GM12878 (cell line): ENCODE measurements at regions not wholly inside any gene's neighbourhood (a gene's known extent, or its start where the extent isn't known, plus 50 kb on each side); places are given as distances from the start of the nearest gene placed in this dataset.

ENCODE experiments used
- ATAC-seq: fragments of 200-7000 bp; cut with Tn5 transposase; 3 replicates; pipeline ENCODE4 v1.9.1; 2020; ENCODE audit warnings: mild to moderate bottlenecking, moderate library complexity
- BruUV-seq: library from RNA; stranded (reverse); fragments of 400-500 nt; replicated peaks from 2 replicates; lab custom pipeline; 2021; lab: Mats Ljungman, UMichigan
- CTCF ChIA-PET: fragments of 300-600 bp; sonication (Branson Sonifier 250); formaldehyde crosslinking; extraction: SDS; loops from one replicate; lab custom pipeline; 2021; ENCODE audit warnings: inconsistent platforms; lab: Yijun Ruan, JAX
- POLR2A ChIA-PET: fragments of 350-600 bp; formaldehyde crosslinking; extraction: SDS; loops from one replicate; lab custom pipeline; 2021; ENCODE audit warnings: inconsistent platforms; lab: Charles Lee
- RAD21 ChIA-PET: fragments of 300-600 bp; sonication (Branson Sonifier 250); formaldehyde crosslinking; loops from one replicate; lab custom pipeline; 2023; ENCODE audit warnings: antibody characterized with exemption; ENCODE audit not compliant: unreplicated experiment; lab: Charles Lee
- SMC1A ChIA-PET: fragments of 300-600 bp; sonication (Branson Sonifier 250); formaldehyde crosslinking; loops from one replicate; lab custom pipeline; 2023; ENCODE audit not compliant: unreplicated experiment, uncharacterized antibody; lab: Charles Lee
- DNase-seq: peaks from one replicate; pipeline ENCODE4 v3.0.0-alpha.2; 2011; ENCODE audit warnings: low read depth, low spot score
- FAIRE-seq: peaks from 3 replicates; lab custom pipeline; 2011; peaks lifted over from hg19 to GRCh38; lab: Jason Lieb, UNC
- H2AFZ ChIP-seq: 2 replicates; pipeline ENCODE4 v1.6.0; 2011; ENCODE audit warnings: low read depth, low read length, control low read depth; ENCODE audit not compliant: control insufficient read depth
- H3K27ac ChIP-seq: 2 replicates; pipeline ENCODE4 v1.5.1; 2011; ENCODE audit warnings: control low read depth; ENCODE audit not compliant: control insufficient read depth, insufficient read depth
- H3K27me3 ChIP-seq, 2 experiments: replicated peaks in 1 of 2; 2 replicates each; pipeline versions ENCODE4 v1.6.0 to v1.6.1; 2011; ENCODE audit warnings: low read length in 1 of 2; ENCODE audit not compliant: control insufficient read depth in 2 of 2, insufficient read depth in 2 of 2
- H3K36me3 ChIP-seq, 2 experiments: 2 replicates each; pipeline ENCODE4 v1.5.1; 2011; ENCODE audit warnings: low read length in 1 of 2; ENCODE audit not compliant: control insufficient read depth in 2 of 2, insufficient read depth in 2 of 2
- H3K4me1 ChIP-seq: 2 replicates; pipeline ENCODE4 v1.6.1; 2011; ENCODE audit warnings: mild to moderate bottlenecking, low read length, moderate library complexity, mixed read lengths; ENCODE audit not compliant: control insufficient read depth, insufficient read depth
- H3K4me2 ChIP-seq: 2 replicates; pipeline ENCODE4 v1.6.0; 2011; ENCODE audit warnings: control low read depth; ENCODE audit not compliant: control insufficient read depth, insufficient read depth
- H3K4me3 ChIP-seq: fragments of 200-600 bp; sonication (generic); 2 replicates; pipeline ENCODE4 v1.5.1; 2016
- H3K79me2 ChIP-seq: 2 replicates; pipeline ENCODE4 v1.6.0; 2011; ENCODE audit warnings: low read length; ENCODE audit not compliant: control insufficient read depth, insufficient read depth
- H3K9ac ChIP-seq: 2 replicates; pipeline ENCODE4 v1.8.0; 2011; ENCODE audit warnings: low read length, control low read depth, mixed read lengths; ENCODE audit not compliant: control insufficient read depth, insufficient read depth
- H3K9me3 ChIP-seq: replicated peaks from 3 replicates; pipeline ENCODE4 v1.5.1; 2011; ENCODE audit warnings: mild to moderate bottlenecking, low read length; ENCODE audit not compliant: control insufficient read depth, insufficient read depth
- H4K20me1 ChIP-seq: 2 replicates; pipeline ENCODE4 v1.6.0; 2011; ENCODE audit not compliant: control insufficient read depth, insufficient read depth
- CBFB ChIP-seq: IDR thresholded peaks from 2 replicates; pipeline ENCODE4 v1.6.1; 2016; ENCODE audit warnings: antibody characterized with exemption, low read depth
- CBX3 ChIP-seq: fragments of 200-600 bp; sonication (generic); IDR thresholded peaks from 2 replicates; pipeline ENCODE4 v1.6.1; 2016; ENCODE audit warnings: low read depth, borderline replicate concordance
- KLF5 ChIP-seq: fragments of 450-650 bp; IDR thresholded peaks from 2 replicates; pipeline ENCODE4 v1.6.1; 2014; ENCODE audit warnings: mild to moderate bottlenecking; ENCODE audit not compliant: partially characterized antibody
- MEF2B ChIP-seq: fragments of 450-650 bp; IDR thresholded peaks from 2 replicates; pipeline ENCODE4 v1.6.1; 2018; ENCODE audit warnings: mild to moderate bottlenecking, moderate library complexity; ENCODE audit not compliant: partially characterized antibody, poor library complexity, severe bottlenecking
- MTA2 ChIP-seq: fragments of 450-650 bp; IDR thresholded peaks from 2 replicates; pipeline ENCODE4 v1.6.1; 2016; ENCODE audit warnings: low read depth, mild to moderate bottlenecking, moderate library complexity
- NBN ChIP-seq: fragments of 450-650 bp; IDR thresholded peaks from 2 replicates; pipeline ENCODE4 v1.6.1; 2016
- NR2C1 ChIP-seq: fragments of 450-650 bp; IDR thresholded peaks from 2 replicates; pipeline ENCODE4 v1.6.1; 2017; ENCODE audit warnings: antibody characterized with exemption, mild to moderate bottlenecking, moderate library complexity
- PAX5 ChIP-seq: IDR thresholded peaks from 2 replicates; pipeline ENCODE4 v1.6.1; 2011; ENCODE audit warnings: low read depth, low read length, borderline replicate concordance
- RCOR1 ChIP-seq: conservative IDR thresholded peaks from 2 replicates; pipeline ENCODE4 v1.6.1; 2012; ENCODE audit warnings: low read depth, low read length, improper control_type of control experiment
- STAT1 ChIP-seq: fragments of 450-650 bp; conservative IDR thresholded peaks from 2 replicates; pipeline ENCODE4 v1.6.1; 2014; ENCODE audit warnings: antibody characterized with exemption, mild to moderate bottlenecking
- WGBS: methylation state at CpG from one replicate; pipeline ENCODE4 v1.1.6; 2016; ENCODE audit warnings: low lambda C conversion rate; ENCODE audit not compliant: insufficient replicate concordance, insufficient coverage; ENCODE audit errors: missing lambda C conversion rate; 5-methylcytosine and 5-hydroxymethylcytosine counted together
- in situ Hi-C: fragments of 300-500 bp; cut with MboI; formaldehyde crosslinking; loops from 9 replicates; pipeline ENCODE4 v1.14.3; 2018; ENCODE audit warnings: mixed read lengths
- intact Hi-C: fragments of 100-400 bp; cut with micrococcal nuclease; formaldehyde crosslinking; loops from one replicate; pipeline ENCODE4 v1.14.2; 2022; ENCODE audit not compliant: unreplicated experiment
- TF ChIP-seq, protein P1 (sequence below): IDR thresholded peaks from 2 replicates; pipeline ENCODE4 v1.6.1; 2012; ENCODE audit warnings: low read depth, low read length, improper control_type of control experiment
- TF ChIP-seq, protein P2 (sequence below): IDR thresholded peaks from 2 replicates; pipeline ENCODE4 v1.6.1; 2011; ENCODE audit warnings: borderline replicate concordance, low read depth, mild to moderate bottlenecking, moderate library complexity, mixed read lengths, low read length; ENCODE audit not compliant: insufficient read depth; ENCODE audit errors: extremely low read length

DNA sequence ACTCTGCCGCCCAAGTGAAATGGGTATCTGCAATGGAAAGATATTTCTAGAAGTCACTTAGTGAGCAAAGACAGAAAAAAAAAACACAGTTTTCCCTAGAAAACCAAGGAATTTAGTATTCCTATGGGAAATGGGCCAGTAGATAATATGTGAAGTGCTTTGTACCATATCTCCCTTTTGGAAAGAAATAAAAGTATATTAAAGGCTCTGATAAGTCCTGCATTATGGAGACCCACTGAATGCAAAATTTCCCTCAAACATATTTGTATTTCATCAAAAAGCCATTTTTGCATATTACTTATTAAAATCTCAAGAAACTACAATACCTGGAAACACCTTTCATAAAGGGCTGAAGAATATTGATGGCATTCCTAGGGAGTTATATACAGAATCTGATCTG lies 51.6 kb upstream of the DYNLRB2 start:
- ChIA-PET CTCF (no interaction called here), RAD21 (no interaction called here), SMC1A (no interaction called here), POLR2A (no interaction called here)
- in situ Hi-C loops (no loop called here), intact Hi-C loops (no loop called here)
- H3K4me3 ChIP-seq, result no peak overlapping the region
- no peaks in the 10 kb centered on the region for H3K9me3 ChIP-seq
- no peak overlapping the region for H3K9ac ChIP-seq
- H2AFZ ChIP-seq, result no peak overlapping the region
- ATAC-seq (no peak), FAIRE-seq (no peak), DNase-seq (no peak)
- no peaks in the 10 kb centered on the region for H3K4me1 ChIP-seq
- H3K27me3 ChIP-seq, result no peaks in the 10 kb centered on the region
- H4K20me1 ChIP-seq, result no peaks in the 10 kb centered on the region
- no peak overlapping the region for H3K4me2 ChIP-seq
- H3K36me3 ChIP-seq, result no peaks in the 10 kb centered on the region
- no TSS peak for BruUV-seq
- no peaks in the 10 kb centered on the region for H3K79me2 ChIP-seq
- no peak overlapping the region for H3K27ac ChIP-seq
- TF ChIP-seq RCOR1 (no peak), STAT1 (no peak), CBFB (no peak), KLF5 (no peak), NBN (no peak), MTA2 (no peak), CBX3 (no peak), NR2C1 (no peak), MEF2B (no peak), PAX5 (no peak)
- TF ChIP-seq, protein P1, sequence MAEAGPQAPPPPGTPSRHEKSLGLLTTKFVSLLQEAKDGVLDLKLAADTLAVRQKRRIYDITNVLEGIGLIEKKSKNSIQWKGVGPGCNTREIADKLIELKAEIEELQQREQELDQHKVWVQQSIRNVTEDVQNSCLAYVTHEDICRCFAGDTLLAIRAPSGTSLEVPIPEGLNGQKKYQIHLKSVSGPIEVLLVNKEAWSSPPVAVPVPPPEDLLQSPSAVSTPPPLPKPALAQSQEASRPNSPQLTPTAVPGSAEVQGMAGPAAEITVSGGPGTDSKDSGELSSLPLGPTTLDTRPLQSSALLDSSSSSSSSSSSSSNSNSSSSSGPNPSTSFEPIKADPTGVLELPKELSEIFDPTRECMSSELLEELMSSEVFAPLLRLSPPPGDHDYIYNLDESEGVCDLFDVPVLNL, result no peak
- TF ChIP-seq, protein P2, sequence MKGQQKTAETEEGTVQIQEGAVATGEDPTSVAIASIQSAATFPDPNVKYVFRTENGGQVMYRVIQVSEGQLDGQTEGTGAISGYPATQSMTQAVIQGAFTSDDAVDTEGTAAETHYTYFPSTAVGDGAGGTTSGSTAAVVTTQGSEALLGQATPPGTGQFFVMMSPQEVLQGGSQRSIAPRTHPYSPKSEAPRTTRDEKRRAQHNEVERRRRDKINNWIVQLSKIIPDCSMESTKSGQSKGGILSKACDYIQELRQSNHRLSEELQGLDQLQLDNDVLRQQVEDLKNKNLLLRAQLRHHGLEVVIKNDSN, result no peak
- WGBS, result 19% methylated on average over 1 of the region's 1 CpG
